ENCODE measurements at regions not wholly inside any gene's neighbourhood (a gene's known extent, or its start where the extent isn't known, plus 50 kb on each side); places are given as distances from the start of the nearest gene placed in this dataset.

DNA sequence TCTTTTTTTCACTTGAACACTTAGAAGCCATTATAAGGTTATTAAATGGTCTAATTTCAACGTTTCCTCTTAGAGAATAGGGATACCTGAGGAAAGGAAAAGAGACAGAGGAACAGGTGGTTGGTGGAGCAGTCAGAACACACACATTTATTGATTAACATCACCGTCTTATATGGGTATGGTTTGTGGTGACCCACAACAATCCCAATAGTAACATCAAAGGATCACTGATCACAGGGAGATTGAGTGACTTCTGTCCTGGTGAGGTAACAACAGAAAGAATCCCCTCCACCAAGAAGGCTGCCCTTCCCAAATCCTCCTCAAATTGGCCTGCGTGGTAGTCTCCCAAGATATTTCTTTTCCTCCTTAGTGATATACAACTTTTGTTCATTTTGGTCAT lies 474.0 kb downstream of the PLPP3 start:
- H4K20me1 ChIP-seq (ENCODE audit: insufficient read depth, low read length) = no peaks in the 10 kb centered on the region
- H3K79me2 ChIP-seq (ENCODE audit: low read length) = no peaks in the 10 kb centered on the region
- TF ChIP-seq, protein P1, sequence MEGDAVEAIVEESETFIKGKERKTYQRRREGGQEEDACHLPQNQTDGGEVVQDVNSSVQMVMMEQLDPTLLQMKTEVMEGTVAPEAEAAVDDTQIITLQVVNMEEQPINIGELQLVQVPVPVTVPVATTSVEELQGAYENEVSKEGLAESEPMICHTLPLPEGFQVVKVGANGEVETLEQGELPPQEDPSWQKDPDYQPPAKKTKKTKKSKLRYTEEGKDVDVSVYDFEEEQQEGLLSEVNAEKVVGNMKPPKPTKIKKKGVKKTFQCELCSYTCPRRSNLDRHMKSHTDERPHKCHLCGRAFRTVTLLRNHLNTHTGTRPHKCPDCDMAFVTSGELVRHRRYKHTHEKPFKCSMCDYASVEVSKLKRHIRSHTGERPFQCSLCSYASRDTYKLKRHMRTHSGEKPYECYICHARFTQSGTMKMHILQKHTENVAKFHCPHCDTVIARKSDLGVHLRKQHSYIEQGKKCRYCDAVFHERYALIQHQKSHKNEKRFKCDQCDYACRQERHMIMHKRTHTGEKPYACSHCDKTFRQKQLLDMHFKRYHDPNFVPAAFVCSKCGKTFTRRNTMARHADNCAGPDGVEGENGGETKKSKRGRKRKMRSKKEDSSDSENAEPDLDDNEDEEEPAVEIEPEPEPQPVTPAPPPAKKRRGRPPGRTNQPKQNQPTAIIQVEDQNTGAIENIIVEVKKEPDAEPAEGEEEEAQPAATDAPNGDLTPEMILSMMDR (IDR thresholded peaks at IDR 0.05; ENCODE audit: low read depth, low read length) = no peak
- TF ChIP-seq EZH2phosphoT487 (IDR thresholded peaks at IDR 0.05; ENCODE audit: low read depth) = no peak
- no peak overlapping the region for H3K4me2 ChIP-seq (ENCODE audit: low read length)
- no peaks in the 10 kb centered on the region for H3K9me3 ChIP-seq (ENCODE audit: insufficient read depth, low read length)
- no peaks in the 10 kb centered on the region for H3K36me3 ChIP-seq (replicated peaks; ENCODE audit: low read depth, low read length)
- H3K27me3 ChIP-seq (ENCODE audit: low read depth, low read length) = no peaks in the 10 kb centered on the region
- H3K9ac ChIP-seq (ENCODE audit: low read length) = no peak overlapping the region
- H3K4me3 ChIP-seq (ENCODE audit: low read length) = no peak overlapping the region
- H3K27ac ChIP-seq (ENCODE audit: low read length) = no peak overlapping the region
- H3K4me1 ChIP-seq (ENCODE audit: low read length) = no peaks in the 10 kb centered on the region
- H2AFZ ChIP-seq (ENCODE audit: low read depth, low read length) = no peak overlapping the region

DNA sequence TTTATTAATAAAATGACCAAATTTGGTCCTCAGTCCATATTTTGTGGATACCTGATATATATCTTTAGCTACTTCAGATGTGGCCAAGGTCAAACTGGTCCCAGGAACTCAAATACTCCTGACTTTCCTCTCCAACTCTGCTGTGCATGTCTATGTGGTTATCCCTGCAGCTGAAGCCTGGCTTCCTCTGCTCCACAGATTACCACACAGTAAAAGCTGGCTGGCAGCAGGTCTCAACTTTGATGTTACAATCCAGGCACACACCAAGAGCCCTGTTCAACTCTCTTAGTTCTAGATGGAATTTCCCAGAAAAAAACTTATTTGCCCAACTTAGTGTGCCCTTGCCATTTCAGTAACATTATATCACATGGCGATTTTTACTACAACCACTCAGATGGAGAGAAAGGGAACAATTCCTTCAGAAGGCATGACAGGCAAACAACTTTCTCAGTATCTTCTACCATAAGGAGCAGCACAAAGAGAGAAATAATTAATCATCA lies 479.5 kb downstream of the PLPP3 start:
- Histone ChIP-seq H3K36me3 (replicated peaks; ENCODE audit: low read depth, low read length) (no peaks in the 10 kb centered on the region), H3K27me3 (ENCODE audit: low read depth, low read length) (no peaks in the 10 kb centered on the region), H3K79me2 (ENCODE audit: low read length) (no peaks in the 10 kb centered on the region), H3K4me2 (ENCODE audit: low read length) (no peak overlapping the region), H3K9me3 (ENCODE audit: insufficient read depth, low read length) (no peaks in the 10 kb centered on the region), H3K4me3 (ENCODE audit: low read length) (no peak overlapping the region), H4K20me1 (ENCODE audit: insufficient read depth, low read length) (no peaks in the 10 kb centered on the region), H3K4me1 (ENCODE audit: low read length) (no peaks in the 10 kb centered on the region), H3K27ac (ENCODE audit: low read length) (no peak overlapping the region), H2AFZ (ENCODE audit: low read depth, low read length) (no peak overlapping the region), H3K9ac (ENCODE audit: low read length) (no peak overlapping the region)
- no peak for TF ChIP-seq EZH2phosphoT487 (IDR thresholded peaks at IDR 0.05; ENCODE audit: low read depth)
- TF ChIP-seq, protein P1 (IDR thresholded peaks at IDR 0.05; ENCODE audit: low read depth, low read length) = no peak

DNA sequence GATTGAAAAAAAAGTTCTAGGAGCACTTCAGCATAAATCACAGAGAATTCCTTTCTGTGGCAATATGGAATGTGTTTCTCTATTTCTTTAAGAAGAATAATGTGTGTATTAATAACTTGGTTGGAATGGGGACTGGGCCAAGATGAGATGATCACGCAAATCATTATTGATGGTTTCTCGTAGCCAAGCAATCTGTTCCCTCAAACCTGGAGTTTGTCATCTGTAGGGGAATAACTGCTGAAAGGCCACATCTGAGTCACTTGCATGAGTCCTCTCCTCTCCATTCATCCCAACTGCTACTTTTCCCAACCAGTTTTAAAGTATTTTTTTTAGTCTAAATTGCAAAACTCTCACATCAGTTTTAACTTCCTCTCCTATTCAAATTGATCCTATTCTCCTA lies 480.4 kb downstream of the PLPP3 start:
- Histone ChIP-seq H3K9ac (ENCODE audit: low read length) (no peak overlapping the region), H2AFZ (ENCODE audit: low read depth, low read length) (no peak overlapping the region), H3K79me2 (ENCODE audit: low read length) (no peaks in the 10 kb centered on the region), H3K36me3 (replicated peaks; ENCODE audit: low read depth, low read length) (no peaks in the 10 kb centered on the region), H3K4me3 (ENCODE audit: low read length) (no peak overlapping the region), H4K20me1 (ENCODE audit: insufficient read depth, low read length) (no peaks in the 10 kb centered on the region), H3K27ac (ENCODE audit: low read length) (no peak overlapping the region), H3K4me1 (ENCODE audit: low read length) (no peaks in the 10 kb centered on the region), H3K4me2 (ENCODE audit: low read length) (no peak overlapping the region), H3K27me3 (ENCODE audit: low read depth, low read length) (no peaks in the 10 kb centered on the region), H3K9me3 (ENCODE audit: insufficient read depth, low read length) (no peaks in the 10 kb centered on the region)
- TF ChIP-seq EZH2phosphoT487 (IDR thresholded peaks at IDR 0.05; ENCODE audit: low read depth) = no peak
- TF ChIP-seq, protein P1 (IDR thresholded peaks at IDR 0.05; ENCODE audit: low read depth, low read length) = no peak

DNA sequence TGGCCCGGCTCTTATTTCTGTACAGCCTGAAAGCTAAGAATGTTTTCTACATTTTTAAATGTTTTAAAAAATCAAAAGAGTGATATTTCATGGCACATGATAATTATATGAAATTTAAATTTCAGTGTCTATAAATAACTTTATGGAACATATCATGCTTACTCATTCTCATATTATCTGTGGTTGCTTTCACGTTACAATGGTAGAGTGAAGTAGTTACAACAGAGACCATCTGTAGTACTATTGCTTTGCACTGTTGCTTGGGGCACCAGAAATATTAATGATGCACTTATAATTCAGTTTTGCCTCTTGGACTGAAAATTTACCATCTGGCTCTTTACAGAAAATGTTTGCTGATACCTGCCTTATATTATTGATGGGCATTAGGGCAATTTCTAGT lies 481.6 kb downstream of the PLPP3 start:
- Histone ChIP-seq H4K20me1 (ENCODE audit: insufficient read depth, low read length) (no peaks in the 10 kb centered on the region), H3K79me2 (ENCODE audit: low read length) (no peaks in the 10 kb centered on the region), H3K4me3 (ENCODE audit: low read length) (no peak overlapping the region), H3K4me1 (ENCODE audit: low read length) (no peaks in the 10 kb centered on the region), H3K9ac (ENCODE audit: low read length) (no peak overlapping the region), H2AFZ (ENCODE audit: low read depth, low read length) (no peak overlapping the region), H3K27ac (ENCODE audit: low read length) (no peak overlapping the region), H3K9me3 (ENCODE audit: insufficient read depth, low read length) (no peaks in the 10 kb centered on the region), H3K36me3 (replicated peaks; ENCODE audit: low read depth, low read length) (no peaks in the 10 kb centered on the region), H3K4me2 (ENCODE audit: low read length) (no peak overlapping the region), H3K27me3 (ENCODE audit: low read depth, low read length) (no peaks in the 10 kb centered on the region)
- TF ChIP-seq, protein P1 (IDR thresholded peaks at IDR 0.05; ENCODE audit: low read depth, low read length) = no peak
- TF ChIP-seq EZH2phosphoT487 (IDR thresholded peaks at IDR 0.05; ENCODE audit: low read depth) = no peak

Data from OCI-LY3 (cell line).